OCI-LY3 (cell line): ENCODE measurements at regions not wholly inside any gene's neighbourhood (a gene's known extent, or its start where the extent isn't known, plus 50 kb on each side); places are given as distances from the start of the nearest gene placed in this dataset.

Source experiments
- H2AFZ ChIP-seq: fragments of 200-600, 300-600 bp; shearing (Covaris generic); 2 replicates; pipeline ENCODE4 v1.6.0; 2014; ENCODE audit warnings: antibody characterized with exemption, low read depth, low read length
- H3K27ac ChIP-seq: fragments of 200-600, 300-600 bp; sonication (generic); 2 replicates; pipeline ENCODE4 v1.5.1; 2014; ENCODE audit warnings: mild to moderate bottlenecking, low read length, moderate library complexity, mixed read lengths
- H3K27me3 ChIP-seq: fragments of 200-600, 300-600 bp; sonication (generic); 2 replicates; pipeline ENCODE4 v1.6.1; 2014; ENCODE audit warnings: low read depth, low read length, mixed read lengths
- H3K36me3 ChIP-seq: fragments of 200-600, 300-600 bp; sonication (generic); replicated peaks from 2 replicates; pipeline ENCODE3; 2014; ENCODE audit warnings: low read depth, low read length, mixed read lengths
- H3K4me1 ChIP-seq: fragments of 300-600, 200-600 bp; sonication (generic); 2 replicates; pipeline ENCODE4 v1.6.1; 2014; ENCODE audit warnings: low read length, mixed read lengths
- H3K4me2 ChIP-seq: fragments of 200-600, 300-600 bp; sonication (generic); 2 replicates; pipeline ENCODE4 v1.6.1; 2014; ENCODE audit warnings: low read length, mixed read lengths
- H3K4me3 ChIP-seq: fragments of 300-600, 200-600 bp; sonication (generic); 2 replicates; pipeline ENCODE4 v1.5.1; 2014; ENCODE audit warnings: antibody characterized with exemption, mild to moderate bottlenecking, low read length, moderate library complexity
- H3K79me2 ChIP-seq: fragments of 300-600, 200-600 bp; shearing (Covaris generic); 2 replicates; pipeline ENCODE4 v1.6.1; 2014; ENCODE audit warnings: mild to moderate bottlenecking, low read length, mixed read lengths
- H3K9ac ChIP-seq: fragments of 300-600, 200-600 bp; shearing (Covaris generic); 2 replicates; pipeline ENCODE4 v1.6.0; 2014; ENCODE audit warnings: mild to moderate bottlenecking, low read length, moderate library complexity
- H3K9me3 ChIP-seq: fragments of 200-600, 300-600 bp; shearing (Covaris generic); 2 replicates; pipeline ENCODE4 v1.6.1; 2014; ENCODE audit warnings: low read length, mixed read lengths; ENCODE audit not compliant: insufficient read depth
- H4K20me1 ChIP-seq: fragments of 200-600, 300-600 bp; sonication (generic); 2 replicates; pipeline ENCODE4 v1.6.1; 2016; ENCODE audit warnings: low read length, mixed read lengths; ENCODE audit not compliant: insufficient read depth
- EZH2phosphoT487 ChIP-seq: fragments of 200-600 bp; shearing (Covaris generic); IDR thresholded peaks from 2 replicates; pipeline ENCODE4 v1.6.1; 2018; ENCODE audit warnings: antibody characterized with exemption, mixed run types, low read depth
- TF ChIP-seq, protein P1 (sequence below): fragments of 200-600, 300-600 bp; sonication (generic); IDR thresholded peaks from 2 replicates; pipeline ENCODE4 v1.5.1; 2014; ENCODE audit warnings: antibody characterized with exemption, low read length, low read depth

DNA sequence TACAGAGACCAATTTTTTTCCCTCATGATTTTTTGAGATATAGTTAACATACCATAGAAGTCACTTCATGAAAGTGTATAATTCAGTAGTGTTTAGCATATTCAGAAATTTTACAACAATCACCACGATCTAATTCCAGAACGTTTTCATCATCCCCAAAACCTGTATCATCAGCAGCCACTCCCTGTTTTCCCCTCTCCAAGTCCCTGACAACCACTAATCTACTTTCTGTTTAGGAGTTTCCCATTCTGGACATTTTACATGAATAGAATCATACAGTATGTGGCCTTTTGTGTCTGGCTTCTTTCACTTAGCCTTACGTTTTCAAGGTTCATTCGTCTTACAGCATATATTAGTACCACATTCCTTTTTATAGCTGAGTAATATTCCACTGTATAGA is 204.2 kb upstream of the PLD5 start:
- TF ChIP-seq, protein P1, sequence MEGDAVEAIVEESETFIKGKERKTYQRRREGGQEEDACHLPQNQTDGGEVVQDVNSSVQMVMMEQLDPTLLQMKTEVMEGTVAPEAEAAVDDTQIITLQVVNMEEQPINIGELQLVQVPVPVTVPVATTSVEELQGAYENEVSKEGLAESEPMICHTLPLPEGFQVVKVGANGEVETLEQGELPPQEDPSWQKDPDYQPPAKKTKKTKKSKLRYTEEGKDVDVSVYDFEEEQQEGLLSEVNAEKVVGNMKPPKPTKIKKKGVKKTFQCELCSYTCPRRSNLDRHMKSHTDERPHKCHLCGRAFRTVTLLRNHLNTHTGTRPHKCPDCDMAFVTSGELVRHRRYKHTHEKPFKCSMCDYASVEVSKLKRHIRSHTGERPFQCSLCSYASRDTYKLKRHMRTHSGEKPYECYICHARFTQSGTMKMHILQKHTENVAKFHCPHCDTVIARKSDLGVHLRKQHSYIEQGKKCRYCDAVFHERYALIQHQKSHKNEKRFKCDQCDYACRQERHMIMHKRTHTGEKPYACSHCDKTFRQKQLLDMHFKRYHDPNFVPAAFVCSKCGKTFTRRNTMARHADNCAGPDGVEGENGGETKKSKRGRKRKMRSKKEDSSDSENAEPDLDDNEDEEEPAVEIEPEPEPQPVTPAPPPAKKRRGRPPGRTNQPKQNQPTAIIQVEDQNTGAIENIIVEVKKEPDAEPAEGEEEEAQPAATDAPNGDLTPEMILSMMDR, result no peak
- no peak for TF ChIP-seq EZH2phosphoT487
- Histone ChIP-seq H3K79me2 (no peaks in the 10 kb centered on the region), H3K4me3 (no peak overlapping the region), H3K4me2 (no peak overlapping the region), H3K36me3 (no peaks in the 10 kb centered on the region), H3K27me3 (peaks cover 14% of the 10 kb centered on the region), H2AFZ (no peak overlapping the region), H4K20me1 (no peaks in the 10 kb centered on the region), H3K27ac (no peak overlapping the region), H3K9me3 (no peaks in the 10 kb centered on the region), H3K4me1 (no peaks in the 10 kb centered on the region), H3K9ac (no peak overlapping the region)

DNA sequence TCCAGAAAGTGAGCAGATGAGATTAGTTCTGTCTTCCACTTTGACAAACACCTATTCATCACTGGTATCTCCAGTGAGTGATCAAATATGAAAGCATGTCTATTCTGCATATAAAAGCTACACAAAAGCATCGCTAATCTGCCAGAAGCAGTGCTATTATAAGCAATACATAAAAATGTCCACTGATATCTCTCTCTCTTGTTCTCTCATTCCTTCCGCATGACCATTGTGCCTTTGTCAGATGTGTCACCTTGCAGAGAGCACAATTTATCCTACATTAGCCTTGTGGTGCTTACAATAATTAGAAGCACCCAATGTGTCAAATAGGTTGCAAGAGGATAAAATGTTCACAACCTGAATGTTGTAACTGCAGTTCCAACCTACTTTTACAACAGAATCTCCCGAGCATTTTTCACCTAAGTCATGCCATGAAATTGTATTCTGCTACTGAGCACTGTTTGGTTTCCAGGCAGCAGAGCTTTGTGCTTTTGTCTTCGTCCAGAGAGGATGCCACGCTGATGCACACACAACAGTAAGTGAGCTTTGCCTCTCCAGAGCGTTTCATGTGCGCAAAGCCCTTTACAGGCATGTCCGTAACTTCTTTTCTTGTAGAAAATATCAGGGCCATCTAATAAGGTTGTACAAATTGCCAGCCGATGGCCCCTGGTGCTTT is 198.7 kb upstream of the PLD5 start:
- H3K79me2 ChIP-seq, result no peaks in the 10 kb centered on the region
- H3K4me3 ChIP-seq, result no peak overlapping the region
- no peak overlapping the region for H3K27ac ChIP-seq
- H3K4me1 ChIP-seq, result no peaks in the 10 kb centered on the region
- TF ChIP-seq EZH2phosphoT487, result no peak
- TF ChIP-seq, protein P1, result no peak
- peaks cover 22% of the 10 kb centered on the region for H3K27me3 ChIP-seq
- H3K36me3 ChIP-seq, result no peaks in the 10 kb centered on the region
- no peaks in the 10 kb centered on the region for H4K20me1 ChIP-seq
- H2AFZ ChIP-seq, result no peak overlapping the region
- no peak overlapping the region for H3K4me2 ChIP-seq
- H3K9ac ChIP-seq, result no peak overlapping the region
- no peaks in the 10 kb centered on the region for H3K9me3 ChIP-seq

DNA sequence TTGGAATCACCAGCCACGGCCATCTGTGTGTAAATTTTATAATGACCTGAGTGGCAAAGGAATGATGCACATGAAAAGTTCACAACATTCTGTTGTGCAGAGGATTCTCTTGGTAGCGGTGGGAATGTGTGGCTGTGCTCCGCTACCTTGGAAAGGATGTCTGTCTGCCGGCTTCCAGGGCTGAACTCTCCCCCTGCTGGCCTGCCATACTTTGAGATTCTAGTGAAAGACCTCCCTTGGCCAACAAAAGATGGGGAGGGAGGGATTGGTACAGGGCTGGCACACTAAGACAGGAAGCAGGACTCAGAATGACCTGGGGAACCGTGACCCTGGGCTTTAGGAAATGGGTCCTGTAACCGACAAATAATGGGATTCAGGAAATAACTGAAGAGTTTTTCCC is 194.5 kb upstream of the PLD5 start:
- Histone ChIP-seq H3K9ac (no peak overlapping the region), H3K27me3 (peaks cover 19% of the 10 kb centered on the region), H4K20me1 (no peaks in the 10 kb centered on the region), H3K4me2 (no peak overlapping the region), H2AFZ (no peak overlapping the region), H3K79me2 (no peaks in the 10 kb centered on the region), H3K4me1 (no peaks in the 10 kb centered on the region), H3K9me3 (no peaks in the 10 kb centered on the region), H3K36me3 (no peaks in the 10 kb centered on the region), H3K27ac (no peak overlapping the region), H3K4me3 (no peak overlapping the region)
- TF ChIP-seq, protein P1, result no peak
- no peak for TF ChIP-seq EZH2phosphoT487

DNA sequence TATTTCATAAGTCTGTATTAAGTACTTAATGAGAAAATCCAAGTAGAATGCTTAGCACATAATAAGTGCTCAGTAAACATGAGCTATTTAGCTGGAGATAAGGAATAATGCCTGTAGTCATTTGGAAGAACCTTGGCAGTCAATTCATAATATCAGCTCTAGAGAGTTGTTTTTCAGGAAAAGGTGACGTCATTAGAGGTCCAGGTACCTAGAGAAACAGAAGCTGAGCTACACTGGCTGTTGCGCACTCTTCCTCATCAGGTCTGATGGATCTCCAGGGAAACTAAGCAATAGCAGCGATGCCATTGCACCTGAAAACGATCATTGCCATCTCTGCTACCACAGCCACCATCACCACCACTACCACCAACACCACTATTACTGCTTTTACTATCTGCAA is 187.8 kb upstream of the PLD5 start:
- H3K4me3 ChIP-seq, result no peak overlapping the region
- peaks cover 48% of the 10 kb centered on the region; the same call in 1 of the 2 replicates for H3K27me3 ChIP-seq
- no peak overlapping the region for H3K9ac ChIP-seq
- H2AFZ ChIP-seq, result no peak overlapping the region
- no peak overlapping the region for H3K4me2 ChIP-seq
- H3K79me2 ChIP-seq, result no peaks in the 10 kb centered on the region
- H3K9me3 ChIP-seq, result no peaks in the 10 kb centered on the region
- H3K4me1 ChIP-seq, result peaks cover 7% of the 10 kb centered on the region
- no peaks in the 10 kb centered on the region for H4K20me1 ChIP-seq
- TF ChIP-seq EZH2phosphoT487, result no peak
- TF ChIP-seq, protein P1, result no peak
- H3K27ac ChIP-seq, result no peak overlapping the region
- no peaks in the 10 kb centered on the region for H3K36me3 ChIP-seq
